ACHN (cell line): ENCODE measurements at regions not wholly inside any gene's neighbourhood (a gene's known extent, or its start where the extent isn't known, plus 50 kb on each side); places are given as distances from the start of the nearest gene placed in this dataset.

ENCODE experiments used
- DNase-seq: peaks from one replicate; pipeline ENCODE4 v3.0.0-alpha.2; 2015
- in situ Hi-C: cut with HindIII; loops from 2 replicates; pipeline ENCODE4 v1.10.0; 2017; ENCODE audit warnings: low sequenced_read_pairs, low pct_ligation_motif_present, low pct_unique_long_range_greater_than_20kb

DNA sequence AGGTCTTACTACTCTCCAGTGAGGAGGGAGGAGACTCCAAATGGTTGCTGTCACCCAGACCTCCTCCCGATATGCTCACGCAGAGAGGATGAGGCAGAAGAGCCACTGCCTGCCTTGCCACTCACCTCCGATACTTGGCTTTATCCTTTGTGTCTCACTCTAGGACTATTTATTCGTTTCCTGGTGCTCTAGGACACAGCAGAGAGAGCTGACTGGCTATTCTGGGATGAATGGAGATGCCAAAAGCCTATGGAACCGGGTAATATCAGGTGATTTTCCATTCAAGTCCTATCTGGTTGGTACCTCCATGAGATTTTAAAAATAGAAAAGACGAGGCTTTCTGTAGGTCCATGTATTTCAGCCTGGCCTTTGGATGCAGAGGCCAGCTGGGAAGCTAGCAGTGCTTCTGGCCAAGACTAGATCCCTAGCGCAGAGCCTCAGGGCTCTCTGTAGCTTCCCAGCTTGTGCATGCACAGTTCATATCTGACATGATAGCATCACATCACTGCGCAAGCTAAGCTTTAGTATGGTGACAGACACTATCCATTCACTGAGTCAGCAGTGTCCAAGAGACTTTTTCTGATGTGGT lies 239.0 kb upstream of the ANKRD30A start:
- in situ Hi-C loops = no loop called here
- no peak for DNase-seq

DNA sequence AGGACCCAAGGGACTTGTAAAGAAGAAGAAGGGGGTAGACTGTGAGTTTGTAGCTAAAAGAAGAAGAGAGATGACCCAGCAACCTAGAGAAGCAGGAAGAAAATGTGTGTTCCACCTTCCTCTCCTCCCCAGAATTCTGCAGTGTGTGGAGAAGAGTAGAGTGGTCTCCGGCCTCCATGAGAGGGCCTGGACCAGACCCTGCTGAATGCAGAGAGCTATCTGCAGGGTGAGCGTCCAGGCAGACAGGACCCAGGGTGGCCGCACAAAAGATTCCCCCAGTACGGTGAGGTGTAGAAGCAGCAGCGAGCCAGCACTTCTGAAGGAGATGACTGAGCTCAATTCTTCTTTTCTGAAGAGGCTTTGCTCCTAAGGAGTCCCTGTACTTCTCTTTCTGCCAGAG lies 239.7 kb upstream of the ANKRD30A start:
- DNase-seq = no peak
- in situ Hi-C loops = no loop called here

DNA sequence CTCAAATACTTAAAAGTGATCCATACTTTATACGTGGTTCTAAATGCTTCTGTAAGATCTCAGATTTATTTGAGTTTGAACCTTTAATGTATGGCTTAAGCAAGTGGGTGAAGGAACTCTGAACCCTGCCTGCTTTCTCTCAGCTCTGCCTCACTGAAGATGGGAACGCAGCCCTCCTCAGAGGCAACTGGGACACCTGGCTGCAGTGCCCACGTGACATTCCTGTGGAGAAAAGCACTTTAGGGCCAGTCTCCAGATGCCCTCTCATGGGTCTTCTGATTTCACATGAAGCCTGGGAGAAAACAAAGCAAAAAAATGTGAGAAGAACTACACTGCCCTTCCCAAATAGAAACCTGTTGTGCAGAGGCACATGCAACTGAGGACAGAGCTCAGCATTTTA lies 242.6 kb upstream of the ANKRD30A start:
- in situ Hi-C loops = no loop called here
- no peak for DNase-seq

DNA sequence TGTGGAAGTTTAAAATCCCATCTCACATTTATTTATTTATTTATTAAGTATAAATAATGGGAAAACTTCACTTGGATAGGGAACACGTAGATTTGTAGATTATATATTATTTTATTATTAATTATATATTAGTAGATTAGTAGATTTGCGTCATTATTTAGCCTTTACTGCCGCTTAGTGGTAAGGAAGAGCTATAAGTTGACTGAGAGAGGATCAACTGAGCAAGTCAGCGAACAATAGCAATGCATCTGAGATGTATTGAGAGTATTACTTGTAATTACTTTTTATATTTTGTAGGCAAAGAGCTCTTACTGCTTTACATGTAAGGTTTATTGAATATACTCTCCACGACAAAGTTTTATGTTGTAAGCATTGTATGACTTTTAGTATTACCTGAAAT lies 244.5 kb upstream of the ANKRD30A start:
- peak; percentile 5 for DNase-seq

DNA sequence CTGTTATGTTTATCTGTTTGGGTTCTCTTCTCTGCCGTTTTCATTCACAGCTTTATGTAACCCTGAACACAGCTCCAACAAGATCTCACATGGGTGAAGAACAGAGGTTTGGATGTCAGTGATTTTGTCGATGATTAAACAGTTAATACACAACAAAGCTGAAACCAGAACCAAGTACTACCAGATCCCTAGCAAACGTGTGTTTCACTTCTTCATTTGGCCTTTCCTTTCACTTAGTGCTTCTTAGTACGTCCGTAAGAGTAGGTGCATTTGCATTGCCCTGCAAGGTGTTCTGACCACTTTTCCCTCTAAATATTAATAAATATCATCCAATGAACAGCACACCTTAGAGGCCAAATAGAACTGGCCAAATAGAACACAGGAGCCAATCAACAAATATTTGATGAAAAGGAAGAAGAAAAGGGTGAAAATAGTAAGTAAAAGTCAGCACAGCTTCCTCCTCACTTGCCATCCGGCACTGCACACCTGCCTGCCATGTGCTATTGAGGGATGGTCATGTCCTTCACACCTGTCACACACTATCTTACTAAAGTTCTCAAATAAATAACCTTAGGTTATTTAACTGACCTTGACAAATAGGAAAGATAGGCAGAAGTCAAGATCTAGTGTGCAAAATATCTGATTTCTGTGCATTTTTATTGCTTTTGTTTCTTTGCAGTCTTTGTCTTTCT lies 252.6 kb upstream of the ANKRD30A start:
- in situ Hi-C loops = no loop called here
- no peak for DNase-seq

More for the DNA sequence above, 244.5 kb upstream of the ANKRD30A start:
- in situ Hi-C loops = no loop called here

DNA sequence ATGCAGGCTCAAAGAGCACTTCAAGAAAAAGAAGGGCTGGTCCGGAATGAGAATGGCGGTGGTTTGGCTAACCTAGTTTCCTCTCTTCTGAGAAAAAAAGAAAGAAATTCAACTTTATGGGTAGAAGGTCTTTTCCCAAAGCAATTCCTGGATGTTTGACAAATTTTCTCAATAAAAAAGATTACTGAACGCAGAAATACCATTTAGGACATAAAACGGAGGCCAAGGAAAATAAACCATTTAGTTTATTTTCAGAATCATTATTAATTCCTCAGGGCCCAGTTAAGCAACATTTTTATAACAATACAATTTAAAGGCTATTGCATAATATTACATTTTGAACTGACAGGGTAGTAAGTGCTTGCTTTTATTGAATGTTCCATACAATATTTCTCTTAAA lies 284.6 kb upstream of the ANKRD30A start:
- in situ Hi-C loops = no loop called here
- no peak for DNase-seq

DNA sequence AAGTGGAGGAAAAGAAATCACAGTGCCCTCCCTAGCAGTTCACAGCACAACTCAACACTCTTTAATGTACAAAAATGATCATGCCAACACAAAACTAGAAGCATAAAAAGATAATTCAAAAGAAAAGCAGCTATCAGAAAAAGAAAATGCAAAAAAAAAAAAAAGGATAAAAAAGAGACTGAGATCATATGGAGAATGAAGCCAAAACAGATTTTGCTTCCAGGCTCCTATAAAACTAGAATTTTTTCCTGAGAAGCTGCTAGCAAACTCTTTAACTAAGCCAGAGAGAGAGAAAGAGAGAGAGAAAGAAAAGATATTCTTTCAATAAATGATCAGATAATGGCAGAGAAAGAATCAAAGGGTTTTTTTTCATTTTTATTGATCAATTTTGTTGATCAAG lies 288.0 kb upstream of the ANKRD30A start:
- no peak for DNase-seq
- in situ Hi-C loops = no loop called here

DNA sequence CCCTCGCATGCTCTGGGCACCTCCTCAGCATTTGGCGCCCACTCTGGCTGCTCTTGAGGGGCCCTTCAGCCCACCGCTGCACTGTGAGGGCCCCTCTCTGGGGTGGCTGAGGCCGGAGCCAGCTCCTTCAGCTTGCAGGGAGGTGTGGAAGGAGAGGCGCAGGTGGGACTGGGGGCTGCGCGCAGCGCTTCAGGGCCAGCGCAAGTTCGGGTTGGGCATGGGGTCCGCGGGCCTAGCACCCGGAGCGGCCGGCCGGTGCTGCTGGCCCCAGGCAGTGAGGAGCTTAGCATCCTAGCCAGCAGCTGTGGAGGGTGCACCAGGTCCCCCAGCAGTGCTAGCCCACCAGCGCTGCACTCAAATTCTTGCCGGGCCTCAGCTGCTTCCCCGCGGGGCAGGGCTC lies 305.6 kb upstream of the ANKRD30A start:
- in situ Hi-C loops = no loop called here
- no peak for DNase-seq

DNA sequence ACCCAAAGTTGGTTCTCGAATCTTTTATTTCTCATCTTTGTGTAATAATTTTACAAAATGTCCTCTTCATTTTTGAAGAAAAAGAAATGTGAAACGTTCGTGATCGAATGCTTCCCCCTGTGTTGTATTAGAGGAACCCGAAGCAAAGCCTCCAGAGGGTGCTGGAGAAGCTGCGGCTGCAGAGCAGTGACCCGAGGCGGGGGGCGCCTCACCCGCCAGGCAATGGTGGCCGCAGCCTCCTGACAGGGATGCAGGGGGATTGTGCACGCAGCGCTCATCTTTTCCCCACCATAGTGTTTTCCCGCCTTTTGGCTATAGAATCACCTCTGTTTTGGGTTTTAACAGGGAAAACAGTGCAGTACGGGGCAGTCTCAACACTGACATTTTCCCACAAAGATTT lies 307.5 kb upstream of the ANKRD30A start:
- DNase-seq = no peak
- in situ Hi-C loops = no loop called here

DNA sequence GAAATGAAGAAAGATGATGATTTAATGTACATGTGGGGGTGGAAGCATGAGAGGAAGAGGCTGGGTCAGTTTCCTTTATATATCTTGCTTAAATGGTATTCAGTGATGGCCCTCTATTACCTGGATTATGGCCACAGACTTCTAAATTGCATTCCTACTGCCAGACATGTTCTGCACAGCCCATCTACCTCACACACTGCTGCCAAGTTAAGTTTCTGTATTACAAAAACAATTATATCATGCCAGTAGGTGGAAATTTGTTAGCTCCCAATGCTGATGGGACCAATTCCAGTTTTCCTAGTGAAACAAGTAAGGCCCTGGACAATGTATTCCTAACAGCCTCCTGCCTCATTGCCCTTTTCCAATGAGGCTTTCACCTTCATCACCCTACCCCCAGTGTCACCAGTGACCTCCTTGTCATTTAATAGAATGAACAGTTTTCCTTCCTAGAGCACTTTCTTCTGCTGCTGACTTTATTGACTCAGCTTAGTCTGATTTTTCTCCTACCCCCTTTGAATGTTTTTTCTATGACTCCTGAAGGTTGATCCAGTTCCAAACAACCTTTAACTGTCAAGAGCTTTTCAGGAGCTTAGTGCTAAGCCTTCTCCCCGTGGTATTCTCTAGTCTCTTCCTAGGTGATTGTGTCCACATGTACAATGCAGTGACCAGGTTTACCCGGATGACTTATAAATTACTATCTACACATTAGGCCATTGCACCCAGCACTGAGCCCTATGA lies 316.6 kb upstream of the ANKRD30A start:
- DNase-seq = no peak
- in situ Hi-C loops = no loop called here

DNA sequence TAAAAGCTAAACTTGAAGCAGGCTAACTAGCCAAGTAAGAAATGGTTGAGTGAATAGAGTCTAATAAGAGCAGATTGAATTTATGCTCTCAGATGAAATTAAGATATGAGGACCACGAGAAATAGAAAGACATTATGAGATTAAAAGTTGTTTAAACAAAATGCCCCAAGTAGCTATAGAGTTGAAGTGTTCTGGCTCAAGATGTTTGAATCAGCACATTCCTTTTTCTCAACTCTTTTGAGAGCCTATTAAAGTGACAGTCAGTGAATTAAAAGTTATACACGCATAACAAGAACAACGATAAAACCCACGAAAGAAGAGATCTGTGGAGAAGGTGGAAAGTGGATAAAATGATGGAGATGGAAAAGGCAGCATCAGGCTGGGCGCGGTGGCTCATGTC lies 322.2 kb upstream of the ANKRD30A start:
- in situ Hi-C loops = no loop called here
- no peak for DNase-seq

DNA sequence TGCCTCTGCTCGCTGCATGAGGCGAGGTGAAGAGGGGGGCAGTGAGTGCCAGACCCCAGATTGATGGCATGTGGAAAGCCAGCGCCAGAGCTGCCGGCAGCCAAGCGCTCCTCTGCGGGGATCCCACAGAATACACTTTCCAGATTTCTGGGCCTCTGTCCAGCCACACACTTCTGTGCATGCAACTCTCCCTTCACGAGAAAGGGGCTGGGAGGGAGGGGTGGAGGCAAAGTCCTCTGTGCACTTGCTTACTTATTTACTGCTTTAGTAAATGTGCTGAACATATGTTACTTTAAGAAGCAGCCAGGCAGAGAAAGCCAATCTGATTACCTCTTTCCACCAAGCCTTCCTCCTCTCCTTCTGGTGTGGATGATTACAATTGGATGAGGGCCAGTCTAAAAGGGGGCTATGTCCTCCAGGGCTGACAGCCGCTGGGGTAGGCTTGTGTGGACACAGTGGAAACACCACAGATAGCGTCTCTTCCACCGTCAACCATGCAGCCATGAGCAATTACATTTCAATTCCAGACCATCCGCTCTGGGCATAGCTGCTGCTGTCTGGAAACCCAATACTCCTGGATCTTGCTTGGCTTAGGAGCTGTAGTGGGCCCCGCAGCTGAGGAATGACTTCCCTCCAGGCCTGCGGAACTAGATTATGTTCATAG lies 322.8 kb upstream of the ANKRD30A start:
- DNase-seq = no peak
- in situ Hi-C loops = no loop called here

DNA sequence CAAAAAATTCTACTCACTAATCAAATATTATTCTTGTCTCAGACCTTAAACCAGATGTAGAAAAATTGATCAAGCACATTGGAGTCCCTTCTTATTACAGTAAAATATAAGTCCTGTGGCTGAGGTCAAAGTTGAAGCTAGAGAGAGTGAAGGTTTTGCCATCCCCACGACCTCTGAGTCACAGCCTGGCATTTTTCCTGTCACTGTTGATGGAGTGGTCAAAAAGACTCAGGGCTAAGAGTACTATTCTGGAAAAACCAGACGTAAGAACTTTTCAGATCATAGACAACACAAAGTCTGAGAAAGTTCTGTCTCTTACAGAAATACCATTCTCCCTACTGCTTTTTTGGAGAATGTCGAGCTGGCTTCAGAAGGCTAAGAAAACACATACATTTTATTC lies 323.7 kb upstream of the ANKRD30A start:
- no peak for DNase-seq
- in situ Hi-C loops = no loop called here

DNA sequence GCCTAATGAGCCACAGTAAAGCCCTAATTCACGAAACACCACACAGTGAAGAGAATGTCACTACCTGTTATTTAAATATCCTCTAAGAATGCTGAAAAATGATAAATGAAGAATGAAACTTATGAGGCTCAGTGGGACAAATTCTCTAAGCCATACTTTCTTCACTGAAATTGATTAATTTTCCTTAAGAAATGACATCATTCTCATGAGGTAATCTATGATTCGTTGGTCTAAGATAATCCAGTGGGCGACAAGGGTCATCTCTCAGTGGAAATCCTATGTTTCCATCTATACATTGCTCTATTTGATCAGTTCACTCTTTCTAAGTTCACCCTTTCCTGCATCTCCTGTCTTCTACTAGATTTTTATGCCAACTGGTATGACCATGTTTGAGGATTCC lies 330.4 kb upstream of the ANKRD30A start:
- DNase-seq = no peak
- in situ Hi-C loops = loop anchor here (25.0 kb wide), 1 partner anchor 1158 kb away; the partner anchor contains the start of gene FZD8

DNA sequence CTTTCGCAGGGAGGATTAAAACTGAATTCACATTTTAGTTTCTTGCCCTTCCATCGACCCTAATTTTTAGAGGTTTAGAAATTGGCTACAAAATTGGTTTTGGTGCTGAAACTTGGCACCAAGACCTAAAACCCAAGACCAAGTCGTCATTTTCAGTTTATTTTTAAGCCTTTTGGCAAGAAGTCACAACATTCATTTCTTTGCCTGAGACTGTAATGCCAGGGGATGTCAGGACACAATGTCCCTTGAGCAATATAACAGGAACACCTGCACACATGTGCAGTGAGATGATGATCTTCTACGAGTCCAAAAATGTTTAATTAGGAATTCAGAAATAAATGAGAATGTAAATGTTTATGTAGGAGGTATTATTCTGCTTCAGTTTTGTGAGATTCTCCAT lies 335.4 kb upstream of the ANKRD30A start:
- in situ Hi-C loops = loop anchor here (25.0 kb wide), 1 partner anchor 1153 kb away; the partner anchor contains the start of gene FZD8

DNA sequence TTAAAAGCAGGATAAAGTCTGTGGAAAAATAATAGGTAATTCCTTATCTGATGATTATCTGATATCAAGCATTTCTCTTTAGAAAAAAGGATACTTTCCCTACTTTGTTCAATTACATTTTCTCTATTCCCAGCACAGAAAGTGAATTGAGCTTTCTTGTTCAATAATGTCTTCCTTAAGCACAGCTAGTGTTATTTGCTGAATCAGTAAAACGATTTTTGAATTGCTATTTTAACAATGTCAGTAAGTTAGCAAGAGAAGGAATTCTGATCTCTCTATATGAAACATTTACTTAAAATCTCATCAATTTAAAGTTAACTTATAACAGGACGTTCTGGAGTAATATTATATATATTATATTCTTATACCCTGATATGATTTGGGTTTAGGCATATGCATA lies 337.2 kb upstream of the ANKRD30A start:
- in situ Hi-C loops = loop anchor here (25.0 kb wide), 1 partner anchor 1151 kb away; the partner anchor contains the start of gene FZD8
- DNase-seq = no peak

More for the DNA sequence above, 335.4 kb upstream of the ANKRD30A start:
- DNase-seq = no peak

DNA sequence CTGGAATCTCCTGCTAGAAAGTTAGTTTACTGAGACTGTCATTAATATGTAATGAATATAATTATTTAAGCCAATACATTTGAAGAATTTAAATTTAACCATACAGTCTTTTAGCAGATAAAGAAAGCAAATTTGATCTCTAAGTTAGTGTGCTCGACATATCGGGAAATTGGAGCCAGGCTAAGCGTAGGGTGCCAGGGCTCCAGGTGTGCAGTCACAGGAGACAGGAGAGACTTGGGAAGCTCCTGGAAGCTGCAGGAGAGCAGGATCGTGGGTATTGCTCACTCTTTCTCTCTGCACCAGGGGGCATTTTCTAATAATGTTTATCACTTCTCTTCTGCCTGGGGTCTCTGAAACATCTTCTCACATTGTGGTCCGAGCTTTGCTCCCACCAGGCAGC lies 342.0 kb upstream of the ANKRD30A start:
- in situ Hi-C loops = loop anchor here (25.0 kb wide), 1 partner anchor 1146 kb away; the partner anchor contains the start of gene FZD8

DNA sequence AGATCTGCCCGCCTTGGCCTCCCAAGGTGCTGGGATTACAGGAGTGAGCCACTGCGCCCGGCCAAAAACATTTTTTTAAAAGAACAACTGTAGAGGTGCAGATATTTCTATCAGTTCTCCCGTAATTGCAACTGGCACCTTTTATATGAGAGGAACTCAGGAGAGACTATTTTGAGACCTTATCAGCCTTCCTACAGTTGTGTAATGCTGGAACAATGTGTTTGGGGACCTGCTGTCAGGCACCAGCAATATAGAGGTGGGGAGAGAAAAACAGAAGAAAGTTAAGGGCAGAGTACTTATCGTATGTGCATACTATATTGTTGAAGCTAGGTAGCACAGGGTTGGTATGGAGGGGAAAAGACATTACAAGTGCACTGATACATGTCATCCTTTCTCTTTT lies 343.8 kb upstream of the ANKRD30A start:
- no peak for DNase-seq
- in situ Hi-C loops = loop anchor here (25.0 kb wide), 1 partner anchor 1144 kb away; the partner anchor contains the start of gene FZD8

More for the DNA sequence above, 342.0 kb upstream of the ANKRD30A start:
- DNase-seq = no peak

DNA sequence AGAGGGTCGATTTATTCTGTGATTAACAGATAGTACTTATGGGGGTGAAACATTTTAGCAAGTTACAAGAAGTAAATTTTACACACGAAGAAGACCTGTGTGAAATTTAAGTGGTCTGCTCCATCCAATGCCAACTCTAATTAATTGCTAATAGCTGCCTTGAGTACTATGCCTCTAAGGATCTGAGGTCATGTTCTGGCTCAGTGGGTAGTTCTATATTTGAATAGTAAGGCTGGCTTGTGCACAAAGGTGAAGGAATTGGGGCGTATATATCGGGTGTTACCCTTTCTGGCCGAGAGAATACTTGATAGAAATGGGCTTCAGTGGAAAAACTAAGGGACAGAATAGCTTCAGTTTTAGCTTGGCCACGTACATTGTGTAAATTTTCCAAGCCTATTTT lies 345.2 kb upstream of the ANKRD30A start:
- no peak for DNase-seq
- in situ Hi-C loops = loop anchor here (25.0 kb wide), 1 partner anchor 1143 kb away; the partner anchor contains the start of gene FZD8
